SHP77 treated with DMSO at 0.1 percent for 48 hours (cell line): ENCODE measurements at regions not wholly inside any gene's neighbourhood (a gene's known extent, or its start where the extent isn't known, plus 50 kb on each side); places are given as distances from the start of the nearest gene placed in this dataset.

Experiments
- DNase-seq: peaks from one replicate; lab custom pipeline; 2025; lab: John Stamatoyannopoulos, UW

- no peak for DNase-seq
These were observed 71.3 kb upstream of the TEX51 start for GRCh38 chr2:126827371-126827770.

DNA sequence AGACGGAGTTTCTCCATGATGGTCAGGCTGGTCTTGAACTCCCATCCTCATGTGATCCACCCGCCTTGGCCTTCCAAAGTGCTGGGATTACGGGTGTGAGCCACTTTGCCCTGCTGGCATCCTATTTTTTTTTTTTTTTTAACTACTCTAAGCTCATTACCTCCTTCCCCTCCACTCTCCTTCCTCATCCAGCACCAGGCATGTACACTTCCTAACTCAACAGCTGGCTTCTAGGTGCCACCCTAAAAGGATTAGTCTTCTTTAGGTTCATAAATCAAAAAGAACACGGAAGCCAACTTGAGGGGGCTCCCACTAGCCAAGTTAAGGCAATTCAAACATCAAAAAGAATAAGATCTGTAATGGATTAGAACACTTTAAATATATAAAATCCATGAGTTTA lies 70.6 kb upstream of the TEX51 start:
- DNase-seq, result no peak

GRCh38 chr2:126828491-126828890 lies 70.2 kb upstream of the TEX51 start:
- no peak for DNase-seq

- DNase-seq, result no peak
These were observed 67.3 kb upstream of the TEX51 start for GRCh38 chr2:126831234-126832005.

- DNase-seq, result no peak
These were observed 66.7 kb upstream of the TEX51 start for GRCh38 chr2:126832014-126832413.

- DNase-seq, result no peak
These were observed 65.9 kb upstream of the TEX51 start for GRCh38 chr2:126832757-126833156.

DNA sequence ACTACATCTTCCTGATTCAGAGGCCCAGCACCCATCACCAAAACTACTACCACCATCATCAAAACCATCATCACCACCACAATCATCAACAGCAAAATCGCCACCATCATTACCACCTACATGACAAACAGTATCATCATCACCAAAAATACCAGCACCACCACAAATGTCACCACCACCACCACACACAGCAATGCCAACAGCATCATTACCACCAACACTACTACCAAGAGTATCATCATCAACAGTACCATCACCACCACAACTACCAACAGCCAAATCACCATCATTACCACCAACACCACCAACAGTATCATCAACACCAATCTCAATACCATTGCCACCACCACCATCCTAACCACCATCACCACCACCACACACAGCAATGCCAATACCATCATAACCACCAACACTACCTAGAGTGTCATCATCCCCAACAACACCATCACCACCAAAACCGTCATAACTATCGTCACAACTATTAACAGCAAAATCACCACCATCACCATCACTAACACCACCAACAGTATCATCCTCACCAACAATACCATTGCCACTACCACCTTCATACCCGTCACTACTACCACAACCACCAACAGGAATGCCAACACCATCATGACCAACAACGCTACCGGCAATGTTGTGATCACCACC lies 64.6 kb upstream of the TEX51 start:
- DNase-seq, result no peak

DNA sequence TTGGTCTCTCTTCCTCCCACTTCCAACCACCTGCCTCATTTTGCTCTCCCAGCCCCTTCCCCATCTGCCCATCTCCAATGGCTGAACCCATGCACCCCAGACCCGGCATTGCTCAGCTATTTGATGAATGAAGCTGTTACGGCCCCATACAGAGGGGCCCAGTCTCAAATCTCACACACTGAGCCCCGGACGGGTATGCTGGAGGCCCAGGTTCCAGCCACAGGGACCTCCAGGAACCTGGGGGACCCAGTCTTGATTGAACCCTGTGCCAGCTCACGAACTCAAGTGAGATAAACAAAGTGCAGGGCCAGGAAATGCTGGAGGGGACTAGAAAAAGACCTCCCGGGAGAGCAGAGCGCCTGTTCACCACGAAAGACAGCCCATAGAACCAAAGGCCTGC lies 63.4 kb upstream of the TEX51 start:
- no peak for DNase-seq

- no peak for DNase-seq
These were observed 62.9 kb upstream of the TEX51 start for GRCh38 chr2:126835831-126836230.

GRCh38 chr2:126836761-126837679 lies 61.7 kb upstream of the TEX51 start:
- DNase-seq, result no peak

DNA sequence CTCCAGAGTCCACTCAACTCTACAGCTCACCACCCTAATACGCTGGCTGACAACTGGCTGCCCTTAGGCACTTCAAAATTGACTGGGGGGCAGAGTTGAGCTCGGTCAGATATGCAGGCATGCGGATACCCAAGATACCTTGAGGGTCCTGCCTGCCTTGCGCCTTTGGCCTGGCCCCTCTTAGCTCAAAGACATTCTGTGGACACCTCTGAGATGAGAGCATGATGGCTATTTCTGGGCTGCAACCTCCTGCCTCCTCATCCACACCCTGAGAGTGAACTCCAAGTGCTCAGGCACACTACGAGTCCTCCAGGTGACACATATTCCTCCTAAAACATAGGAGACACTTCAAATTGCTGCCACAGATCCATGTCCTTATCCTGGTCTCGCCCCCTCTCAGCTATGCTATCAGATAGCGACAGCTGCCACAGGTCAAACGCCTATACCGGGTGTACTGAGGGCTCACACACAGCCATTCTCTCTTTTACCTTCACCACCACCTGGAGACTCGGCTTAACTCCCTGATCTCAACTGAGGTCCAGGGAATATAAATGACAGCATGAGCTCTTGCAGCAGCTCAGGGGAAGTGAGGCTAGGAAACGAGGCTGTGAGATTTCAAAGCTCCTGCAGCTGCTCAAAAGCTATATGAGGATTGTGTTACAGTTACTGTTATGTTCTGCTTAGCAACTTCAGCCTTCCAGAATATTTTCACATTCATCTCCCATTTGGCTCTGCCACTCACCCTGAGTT lies 60.5 kb upstream of the TEX51 start:
- DNase-seq, result no peak

GRCh38 chr2:126838716-126838985 lies 60.0 kb upstream of the TEX51 start:
- DNase-seq, result no peak

GRCh38 chr2:126839796-126840195 lies 58.9 kb upstream of the TEX51 start:
- DNase-seq, result no peak

DNA sequence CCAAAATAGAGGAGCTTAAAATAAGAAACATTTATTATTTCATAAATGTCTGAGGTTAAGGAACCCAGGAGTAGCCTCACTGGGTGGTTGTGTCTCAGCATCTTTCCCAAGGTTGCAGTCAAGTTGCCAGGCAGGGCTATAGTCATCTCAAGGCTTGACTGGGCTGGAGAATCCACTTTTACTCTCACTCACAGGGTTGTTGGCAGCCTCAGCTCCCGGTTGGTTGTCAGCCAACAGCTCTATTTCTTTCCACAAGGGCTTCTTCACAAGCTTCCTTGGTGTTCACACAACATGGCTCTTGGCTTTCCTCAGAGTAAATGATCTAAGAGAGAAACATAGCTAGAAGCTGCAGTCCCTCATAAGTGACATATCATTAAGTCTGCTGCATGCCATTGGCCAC lies 55.6 kb upstream of the TEX51 start:
- no peak for DNase-seq

GRCh38 chr2:126846241-126846640 lies 52.4 kb upstream of the TEX51 start:
- no peak for DNase-seq
